ENCODE measurements at regions not wholly inside any gene's neighbourhood (a gene's known extent, or its start where the extent isn't known, plus 50 kb on each side); places are given as distances from the start of the nearest gene placed in this dataset.

GRCh38 chr1:91575909-91576519, 75.4 kb downstream of the CDC7 start:
- DNase-seq = no peak

DNA sequence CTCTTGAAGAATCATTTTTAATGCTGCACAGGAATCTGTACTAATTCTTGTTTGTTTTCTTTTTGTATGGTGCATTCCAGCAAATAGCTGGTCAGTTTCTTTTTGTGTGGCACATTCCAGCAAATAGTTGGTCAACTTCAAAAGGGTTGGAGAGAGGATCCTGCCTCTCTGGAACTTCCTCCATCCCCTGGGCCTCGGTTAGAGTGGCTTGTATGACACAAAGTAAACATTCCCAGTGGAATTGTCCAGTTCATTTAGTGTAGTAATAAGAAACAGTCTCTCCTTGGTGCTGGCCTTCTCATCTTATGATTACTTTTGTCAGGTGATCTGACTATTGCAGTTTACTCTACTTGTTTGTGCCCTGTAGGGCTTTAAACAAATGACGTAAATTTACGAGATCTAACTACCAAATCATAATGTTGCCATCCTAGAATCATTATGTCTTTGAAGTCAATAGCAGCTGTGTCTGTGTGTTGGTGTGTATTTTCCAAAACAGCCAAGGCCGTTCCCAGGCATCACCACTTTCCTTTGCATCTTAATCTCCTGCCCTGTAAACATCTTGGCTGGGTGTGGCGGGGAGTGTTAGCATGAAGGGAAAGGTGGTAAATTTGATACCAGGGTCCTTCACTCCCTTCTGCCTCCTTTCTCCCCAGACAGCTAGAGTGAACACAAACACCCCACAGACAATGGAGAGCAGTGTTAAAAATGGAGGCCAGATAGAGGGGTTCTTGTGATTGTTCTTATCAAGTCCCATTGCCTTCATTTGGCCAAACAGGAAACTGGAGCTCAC, 77.9 kb downstream of the CDC7 start:
- no peak for DNase-seq

DNA sequence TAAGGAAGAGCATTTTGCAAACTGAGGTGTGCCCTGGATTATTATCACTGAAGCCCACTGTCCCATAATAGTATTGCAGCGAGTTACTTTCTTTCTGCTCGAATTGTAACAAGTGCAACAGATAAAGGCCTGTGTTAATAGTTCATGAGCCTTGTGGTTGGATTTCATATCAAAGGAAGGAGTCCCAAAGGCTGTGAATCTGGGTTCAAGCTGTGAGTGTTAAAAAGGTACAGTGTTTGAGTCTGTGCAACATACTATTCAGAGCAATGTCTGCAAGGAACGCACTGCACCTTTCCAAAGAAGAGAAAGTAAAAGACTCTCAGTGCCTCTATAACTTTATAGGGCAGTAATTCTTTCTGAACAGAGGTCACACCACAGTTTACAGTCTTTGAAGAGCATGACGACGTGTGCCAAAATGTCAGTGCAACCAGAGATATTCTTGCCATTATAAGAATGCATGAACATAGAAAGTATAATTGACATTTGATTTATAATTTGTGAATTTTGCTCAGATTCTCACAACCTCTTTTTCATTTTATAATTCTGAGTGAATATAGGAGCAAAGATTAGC, 79.1 kb downstream of the CDC7 start:
- DNase-seq = no peak

DNA sequence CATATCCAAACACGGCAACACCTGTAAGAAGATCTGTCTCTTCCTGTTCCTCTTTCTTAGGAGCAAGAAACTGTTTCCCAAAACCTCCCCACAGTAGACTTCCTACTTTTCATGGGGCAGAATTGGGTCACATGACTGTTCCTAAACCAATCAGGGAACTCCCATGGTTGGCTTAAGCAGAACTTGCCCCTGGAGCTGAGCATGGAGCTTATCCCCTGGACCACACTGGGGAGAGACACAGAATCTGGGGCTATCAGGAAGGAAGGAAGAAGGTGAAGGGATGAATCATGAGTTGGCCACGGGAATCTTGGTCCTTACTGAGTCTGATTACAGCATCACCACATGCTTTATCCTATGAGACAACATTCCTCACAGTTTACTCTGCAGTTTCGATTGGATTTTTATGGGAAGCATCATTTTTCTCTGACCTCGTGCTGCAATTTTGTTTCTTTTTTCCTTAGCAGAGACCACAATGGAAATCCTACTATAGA, 81.8 kb downstream of the CDC7 start:
- DNase-seq = no peak

- DNase-seq = no peak
Observed at GRCh38 chr1:91583326-91583755, 82.7 kb downstream of the CDC7 start.

DNA sequence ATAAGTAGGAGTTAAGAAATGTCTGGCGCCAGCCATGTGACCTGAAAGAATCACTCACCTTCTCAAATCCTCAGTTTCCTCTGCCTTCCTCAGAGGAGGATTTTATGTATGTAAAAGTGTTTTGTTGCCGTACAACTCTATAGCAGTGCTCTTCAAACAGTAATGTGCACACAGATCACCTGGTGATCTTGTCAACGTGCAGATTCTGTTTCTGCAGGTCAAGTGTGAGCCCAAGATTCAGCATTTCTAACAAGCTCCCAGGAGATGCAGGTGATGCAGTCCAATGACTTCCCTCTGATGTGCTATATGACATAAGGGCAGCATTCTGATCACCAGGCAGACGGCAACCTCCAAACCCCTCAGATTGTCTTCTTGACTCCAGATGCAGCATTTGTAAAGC, 83.7 kb downstream of the CDC7 start:
- no peak for DNase-seq

DNA sequence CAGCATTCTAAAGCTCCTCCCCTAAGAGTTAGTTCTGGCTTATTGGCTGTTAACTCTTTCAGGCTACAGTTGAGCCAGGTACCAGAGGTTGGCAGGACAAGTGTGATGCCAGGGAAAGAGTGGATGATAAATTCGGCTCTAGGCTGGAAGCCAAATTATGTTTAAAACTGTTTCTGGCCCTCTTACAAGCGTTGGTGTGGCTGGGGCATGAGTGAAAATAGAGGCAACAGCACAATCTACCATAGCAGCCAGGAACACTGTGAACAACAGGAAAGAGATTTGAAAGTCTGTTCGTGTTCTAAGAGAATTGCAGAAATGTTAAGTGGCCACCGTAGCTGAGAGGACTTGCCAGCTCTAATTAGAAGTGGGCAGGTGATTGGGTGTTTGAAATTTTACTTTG, 84.2 kb downstream of the CDC7 start:
- no peak for DNase-seq

- DNase-seq = no peak
Observed at GRCh38 chr1:91585502-91585901, 84.9 kb downstream of the CDC7 start.

DNA sequence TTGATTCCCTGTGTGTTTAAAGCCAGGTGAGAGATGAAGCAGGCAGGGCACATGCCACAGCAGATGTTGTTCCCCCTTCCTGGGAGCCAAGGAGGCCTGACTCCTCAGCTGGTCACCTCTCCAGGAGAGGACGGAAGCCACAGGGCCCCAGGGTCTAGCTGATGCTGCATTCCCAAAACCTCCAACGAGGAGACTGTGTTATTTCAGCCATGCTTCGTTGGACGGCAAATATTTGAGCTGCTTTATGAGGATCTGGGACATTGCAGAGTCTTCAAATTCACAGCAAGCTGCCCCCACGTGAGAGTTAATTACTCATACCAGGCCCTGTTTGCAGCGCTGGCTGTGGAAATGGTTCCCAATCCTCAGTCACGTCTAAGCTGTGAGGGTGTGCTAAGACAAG, 85.3 kb downstream of the CDC7 start:
- DNase-seq = no peak

GRCh38 chr1:91589437-91589836, 88.8 kb downstream of the CDC7 start:
- DNase-seq = no peak

- DNase-seq = no peak
Observed at GRCh38 chr1:91591175-91591974, 90.7 kb downstream of the CDC7 start.

- DNase-seq = no peak
Observed at GRCh38 chr1:91592716-91593477, 92.2 kb downstream of the CDC7 start.

DNA sequence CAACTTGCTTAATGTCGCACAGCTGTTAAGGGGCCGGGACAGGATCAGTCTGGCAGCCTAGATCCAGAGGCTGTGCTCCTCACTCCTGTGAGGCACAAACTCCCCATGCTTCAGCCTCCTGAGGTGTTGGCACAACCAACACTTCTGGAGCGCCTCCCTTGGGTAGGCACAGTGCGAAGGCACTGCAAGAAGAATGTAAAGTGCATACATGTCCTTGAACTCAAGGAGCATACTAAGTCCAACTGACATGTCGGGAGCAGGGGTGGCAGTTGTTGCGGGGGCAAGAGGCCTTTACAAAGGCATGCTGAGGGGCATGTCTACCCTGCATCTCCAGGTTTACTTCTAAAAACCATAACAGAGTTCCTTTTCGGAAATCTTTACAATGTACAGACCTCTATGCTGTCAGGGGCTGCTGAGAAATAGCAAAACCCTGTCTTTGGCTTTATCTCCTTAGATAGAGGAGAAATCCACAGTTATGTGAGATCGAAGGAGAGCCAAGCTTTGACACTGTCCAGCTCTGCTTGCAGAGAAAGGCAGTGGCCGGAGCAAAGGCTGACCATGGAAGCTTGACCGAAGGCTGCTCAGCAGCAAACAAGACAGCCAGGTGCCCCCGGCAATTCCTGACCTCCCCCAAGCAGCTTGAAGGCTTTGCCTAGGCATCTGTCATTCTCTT, 93.9 kb downstream of the CDC7 start:
- no peak for DNase-seq

DNA sequence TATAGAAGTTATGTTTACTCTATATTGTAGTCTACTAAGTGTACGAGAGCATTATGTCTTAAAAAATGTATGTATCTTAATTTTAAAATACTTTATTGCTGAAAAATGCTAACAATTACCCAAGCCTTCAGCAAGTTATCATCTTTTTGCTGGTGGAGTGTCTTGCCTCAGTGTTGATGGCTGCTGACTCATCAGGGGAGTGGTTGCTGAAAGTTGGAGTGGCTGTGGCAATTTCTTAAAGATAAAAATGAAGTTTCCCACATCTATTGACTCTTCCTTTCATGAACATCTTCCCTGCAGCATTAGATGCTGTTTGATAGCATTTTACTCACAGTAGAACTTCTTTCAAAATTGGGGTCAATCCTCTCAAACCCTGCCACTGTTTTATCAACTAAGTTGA, 95.8 kb downstream of the CDC7 start:
- no peak for DNase-seq

GRCh38 chr1:91597215-91597614, 96.6 kb downstream of the CDC7 start:
- no peak for DNase-seq

DNA sequence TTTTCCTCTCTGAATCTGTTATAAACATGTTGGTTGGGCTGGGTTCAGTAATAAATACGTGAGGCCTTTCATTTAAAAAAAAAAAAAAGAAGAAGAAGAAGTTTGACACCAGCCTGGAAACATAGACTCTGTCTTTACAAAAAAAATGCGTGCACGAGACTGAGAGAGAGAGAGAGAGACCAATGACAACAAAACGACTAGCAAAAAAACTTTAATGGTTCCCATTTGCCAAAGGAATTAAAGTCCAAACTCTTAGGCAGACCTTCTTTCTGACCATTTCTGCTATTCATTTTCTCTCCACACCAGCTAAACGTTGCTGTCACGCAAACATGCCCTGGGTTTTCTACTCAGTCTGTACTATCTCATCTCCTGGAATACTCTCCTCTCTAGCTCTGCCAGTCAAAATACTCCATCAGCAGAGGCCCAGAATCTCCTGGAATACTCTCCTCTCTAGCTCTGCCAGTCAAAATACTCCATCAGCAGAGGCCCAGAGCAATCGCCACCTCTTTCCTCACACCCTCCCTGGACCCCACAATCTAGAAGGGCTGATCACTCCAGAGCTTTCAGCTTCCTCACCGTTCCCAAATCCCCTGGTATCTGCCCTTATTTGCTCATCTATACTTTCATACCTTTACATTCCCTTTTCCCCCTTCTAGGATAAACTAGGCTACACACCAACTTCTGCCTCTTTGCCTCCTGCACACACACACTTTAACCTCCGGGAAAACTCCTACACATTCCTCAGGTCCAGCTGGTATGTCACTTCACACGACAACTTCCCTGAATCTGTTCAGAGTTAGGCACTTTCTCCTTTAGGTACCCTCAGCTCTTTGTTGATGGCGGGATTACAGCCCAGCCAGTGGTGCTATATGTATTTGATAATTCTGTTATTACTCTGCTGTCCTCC, 100.0 kb downstream of the CDC7 start:
- no peak for DNase-seq

GRCh38 chr1:91601554-91602376, 101.1 kb downstream of the CDC7 start:
- no peak for DNase-seq

DNA sequence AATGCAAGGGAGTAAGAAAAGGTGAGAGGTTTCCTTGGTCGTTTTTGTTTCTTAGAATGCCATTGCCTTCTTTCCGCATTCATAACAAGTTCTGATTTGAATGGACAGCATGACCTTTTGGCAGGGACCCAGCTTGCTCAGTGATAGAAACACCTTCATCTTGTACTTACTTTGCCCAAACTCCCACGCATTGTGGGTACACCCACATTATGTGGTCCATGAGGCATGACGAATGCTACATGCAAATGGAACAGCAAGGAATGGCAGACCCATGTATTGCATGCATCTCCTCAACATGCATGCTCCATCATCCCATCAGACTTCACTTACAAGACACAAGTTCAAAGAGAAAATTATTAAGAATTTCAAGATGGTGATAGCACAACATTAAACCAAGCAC, 102.8 kb downstream of the CDC7 start:
- peak; percentile 74 for DNase-seq

GRCh38 chr1:91604632-91605031, 104.0 kb downstream of the CDC7 start:
- DNase-seq = no peak

DNA sequence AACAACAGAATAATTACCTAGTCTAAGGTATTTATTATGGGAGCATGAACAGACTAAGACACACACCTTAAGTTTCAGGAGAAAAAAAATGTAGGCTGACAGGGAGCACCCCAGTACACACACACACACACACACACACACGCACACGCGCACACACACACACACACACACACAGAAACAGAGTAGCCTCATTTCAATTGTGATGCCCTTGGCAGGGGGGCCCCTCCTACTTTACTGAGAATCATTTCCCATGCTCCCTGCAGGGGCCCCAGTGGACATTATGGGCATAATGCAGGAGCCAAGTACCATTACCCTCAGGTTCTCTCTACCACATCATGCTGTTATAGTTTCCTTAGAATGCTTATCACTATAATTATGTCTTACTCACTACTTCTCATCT, 104.9 kb downstream of the CDC7 start:
- no peak for DNase-seq

Data from stimulated activated CD8-positive, alpha-beta memory T cell treated with anti-CD3 and anti-CD28 coated beads, Interleukin-4, amount 100 ng/mL, for 48 hours (primary cell).